WTC11 (cell line): ENCODE measurements at regions not wholly inside any gene's neighbourhood (a gene's known extent, or its start where the extent isn't known, plus 50 kb on each side); places are given as distances from the start of the nearest gene placed in this dataset.

ENCODE experiments used
- CBFB ChIP-seq: sonication (generic); formaldehyde crosslinking; IDR thresholded peaks from 2 replicates; pipeline ENCODE4 v1.8.1; 2022; ENCODE audit warnings: mild to moderate bottlenecking, low read depth, missing genetic modification reagents
- ESRRA ChIP-seq: sonication (generic); formaldehyde crosslinking; IDR thresholded peaks from 2 replicates; pipeline ENCODE4 v1.8.1; 2022; ENCODE audit warnings: mild to moderate bottlenecking, missing genetic modification reagents, borderline replicate concordance
- TF ChIP-seq, protein P1 (sequence below): sonication (generic); formaldehyde crosslinking; IDR thresholded peaks from 2 replicates; pipeline ENCODE4 v1.8.1; 2023; ENCODE audit warnings: mild to moderate bottlenecking, missing genetic modification reagents, moderate library complexity
- TF ChIP-seq, protein P2 (sequence below): sonication (generic); formaldehyde crosslinking; conservative IDR thresholded peaks from 2 replicates; pipeline ENCODE4 v1.8.1; 2022; ENCODE audit warnings: mild to moderate bottlenecking, missing genetic modification reagents

DNA sequence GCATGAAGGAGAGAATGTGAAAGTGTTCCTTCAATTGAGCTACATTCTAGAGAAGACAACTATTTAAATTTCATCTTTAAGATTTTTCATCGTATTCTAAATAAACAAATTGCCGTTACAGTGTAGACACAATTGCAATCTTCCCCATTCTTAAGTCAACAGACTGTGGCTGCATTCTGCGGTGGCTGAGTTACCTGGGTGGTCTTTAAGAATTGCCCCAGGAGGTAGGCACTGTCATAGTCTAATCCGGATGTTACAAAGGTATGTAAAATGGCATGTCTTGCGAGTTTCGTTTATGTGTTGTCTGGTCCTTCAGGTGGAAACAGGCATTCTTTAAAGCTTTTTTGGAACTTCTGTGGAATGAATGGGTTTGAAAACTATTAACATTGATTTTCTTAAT, 586.1 kb upstream of the PITX2 start:
- no peak for TF ChIP-seq ESRRA (CRISPR knock-in tag)
- no peak for TF ChIP-seq CBFB
- TF ChIP-seq, protein P1, sequence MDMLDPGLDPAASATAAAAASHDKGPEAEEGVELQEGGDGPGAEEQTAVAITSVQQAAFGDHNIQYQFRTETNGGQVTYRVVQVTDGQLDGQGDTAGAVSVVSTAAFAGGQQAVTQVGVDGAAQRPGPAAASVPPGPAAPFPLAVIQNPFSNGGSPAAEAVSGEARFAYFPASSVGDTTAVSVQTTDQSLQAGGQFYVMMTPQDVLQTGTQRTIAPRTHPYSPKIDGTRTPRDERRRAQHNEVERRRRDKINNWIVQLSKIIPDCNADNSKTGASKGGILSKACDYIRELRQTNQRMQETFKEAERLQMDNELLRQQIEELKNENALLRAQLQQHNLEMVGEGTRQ (CRISPR knock-in tag): no peak
- TF ChIP-seq, protein P2, sequence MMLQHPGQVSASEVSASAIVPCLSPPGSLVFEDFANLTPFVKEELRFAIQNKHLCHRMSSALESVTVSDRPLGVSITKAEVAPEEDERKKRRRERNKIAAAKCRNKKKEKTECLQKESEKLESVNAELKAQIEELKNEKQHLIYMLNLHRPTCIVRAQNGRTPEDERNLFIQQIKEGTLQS (CRISPR knock-in tag): no peak
